ENCODE measurements at regions not wholly inside any gene's neighbourhood (a gene's known extent, or its start where the extent isn't known, plus 50 kb on each side); places are given as distances from the start of the nearest gene placed in this dataset.

DNA sequence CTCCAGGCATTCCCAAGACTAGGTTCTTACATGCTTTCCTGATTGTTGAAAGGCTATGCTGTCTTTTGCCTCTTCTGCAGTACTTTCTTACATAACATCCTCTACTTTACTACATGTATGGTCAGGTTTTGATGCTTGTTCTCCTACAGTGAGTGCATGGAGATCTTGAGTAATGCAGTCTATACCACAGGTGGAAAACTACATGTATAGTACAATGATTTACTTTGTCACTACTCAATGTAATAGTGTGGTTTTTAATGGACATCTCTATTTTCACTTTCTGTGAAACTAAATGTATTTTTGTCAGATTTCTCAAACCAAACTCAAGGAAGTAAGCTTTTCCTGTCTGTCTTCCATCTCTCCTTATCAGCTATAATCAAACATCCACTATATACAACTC is 657.0 kb downstream of the TUSC7 start:
- TF ChIP-seq CTCF (IDR thresholded peaks at IDR 0.05 in 4 of 5, conservative IDR thresholded peaks at IDR 0.05 in 1 of 5) (no peak), POLR2A (IDR thresholded peaks at IDR 0.05) (no peak)

Measured in gastrocnemius medialis (tissue), 4 donors.